ENCODE measurements at regions not wholly inside any gene's neighbourhood (a gene's known extent, or its start where the extent isn't known, plus 50 kb on each side); places are given as distances from the start of the nearest gene placed in this dataset.

- no peak for DNase-seq
These were observed 297.9 kb upstream of the EDIL3 start for GRCh38 chr5:84682531-84682930.

- DNase-seq = no peak
These were observed 296.2 kb upstream of the EDIL3 start for GRCh38 chr5:84680908-84681307.

DNA sequence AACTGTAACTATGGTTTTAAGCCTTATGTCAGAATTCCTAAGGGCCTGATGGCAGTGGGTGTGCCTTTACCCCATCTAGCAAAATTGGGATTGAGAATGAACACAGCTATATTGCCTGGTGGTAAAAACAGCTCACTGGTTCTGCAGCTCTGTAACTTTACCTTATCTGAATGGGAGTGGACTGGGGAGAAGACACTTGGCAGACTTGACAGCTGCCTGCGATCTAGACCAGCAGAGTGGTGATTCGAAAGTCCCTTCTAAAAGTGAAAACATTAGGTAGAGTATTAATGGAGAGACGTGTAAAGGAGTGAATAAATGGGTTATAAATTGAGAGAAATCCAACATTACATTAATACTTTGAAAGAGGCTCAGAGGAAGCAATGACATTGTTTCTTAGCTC is 289.1 kb upstream of the EDIL3 start:
- DNase-seq = no peak

DNA sequence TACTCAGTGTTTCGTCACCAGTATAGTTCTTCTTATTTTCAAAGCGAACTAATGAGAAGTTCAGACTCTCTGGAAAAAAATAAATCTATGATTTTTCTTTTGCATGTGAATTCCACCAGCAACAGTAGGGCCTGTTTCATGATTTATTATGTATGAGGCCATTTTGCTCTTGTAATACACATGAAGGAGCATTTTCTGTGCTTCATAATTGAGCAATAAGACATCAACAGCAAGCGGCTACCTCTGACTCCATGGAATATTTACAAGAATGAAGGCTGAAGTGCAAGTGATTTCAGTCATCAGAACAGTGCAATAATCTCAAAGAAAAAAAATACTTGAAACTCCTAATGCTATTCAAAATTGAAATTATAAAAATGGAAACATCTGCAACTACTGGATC is 282.9 kb upstream of the EDIL3 start:
- DNase-seq = no peak

- DNase-seq = no peak
These were observed 265.7 kb upstream of the EDIL3 start for GRCh38 chr5:84650429-84650828.

GRCh38 chr5:84647581-84647980 is 262.9 kb upstream of the EDIL3 start:
- no peak for DNase-seq

DNA sequence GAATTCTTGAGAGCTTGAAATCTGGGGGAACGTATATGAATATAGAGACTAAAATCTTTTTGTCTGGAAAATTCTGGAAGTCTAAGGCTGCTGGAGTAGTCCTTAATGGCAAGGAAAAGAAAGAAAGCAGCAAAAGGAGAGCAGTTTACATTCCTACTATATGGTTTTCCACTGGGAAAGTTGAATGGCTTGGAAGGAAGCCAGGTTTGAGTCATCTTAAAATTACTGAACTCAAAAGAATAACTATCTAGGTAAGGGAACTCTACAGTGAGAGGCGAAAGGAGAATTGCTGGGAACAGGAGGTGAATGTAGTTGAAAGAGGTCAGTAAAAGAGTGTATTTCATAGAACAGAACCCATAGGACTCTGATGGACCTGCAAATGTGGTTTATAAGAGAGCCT is 258.1 kb upstream of the EDIL3 start:
- DNase-seq = no peak

- no peak for DNase-seq
These were observed 257.6 kb upstream of the EDIL3 start for GRCh38 chr5:84642324-84642723.

GRCh38 chr5:84637662-84638375 is 253.1 kb upstream of the EDIL3 start:
- no peak for DNase-seq

- DNase-seq = no peak
These were observed 250.8 kb upstream of the EDIL3 start for GRCh38 chr5:84635235-84636055.

DNA sequence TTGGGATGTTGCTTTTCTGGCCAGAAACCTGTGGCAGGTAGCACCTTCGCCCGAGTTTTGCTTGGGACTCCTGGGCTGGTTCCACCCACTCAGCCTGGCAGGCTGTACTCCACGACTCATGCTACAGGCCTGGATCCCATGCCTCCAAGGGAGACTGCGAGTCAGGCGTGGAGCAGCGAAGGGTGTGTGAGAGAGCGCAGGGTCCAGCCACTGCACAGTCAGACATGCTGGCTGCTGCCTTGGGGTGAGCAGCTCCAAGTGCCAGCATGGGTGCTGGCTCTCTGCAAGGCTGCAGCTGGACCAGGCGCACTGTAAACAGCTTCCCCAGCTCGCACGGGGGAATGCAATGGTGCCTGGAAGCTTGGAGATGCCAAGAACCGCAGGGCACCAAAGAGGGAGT is 249.6 kb upstream of the EDIL3 start:
- DNase-seq = no peak

- no peak for DNase-seq
These were observed 247.7 kb upstream of the EDIL3 start for GRCh38 chr5:84632418-84632817.

- no peak for DNase-seq
These were observed 244.2 kb upstream of the EDIL3 start for GRCh38 chr5:84628918-84629317.

DNA sequence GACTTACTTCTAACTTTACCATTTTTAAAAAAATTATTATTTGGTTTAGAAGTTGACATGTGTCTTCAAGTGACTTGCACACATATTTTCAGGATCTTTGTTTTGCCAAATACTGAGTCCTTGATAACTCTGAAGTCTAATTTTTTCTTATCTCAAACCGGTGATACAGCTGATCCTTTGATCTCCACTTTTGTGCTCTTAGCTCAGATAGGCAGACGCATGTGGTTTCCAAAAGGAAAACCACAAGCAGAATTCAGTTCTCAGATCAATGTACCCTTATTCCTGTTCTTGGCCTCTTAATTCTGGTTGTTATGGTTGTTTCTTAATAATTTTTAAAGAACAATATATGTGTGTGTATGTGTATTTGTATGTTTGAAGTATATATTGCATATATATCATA is 238.3 kb upstream of the EDIL3 start:
- DNase-seq = no peak

- no peak for DNase-seq
These were observed 237.8 kb upstream of the EDIL3 start for GRCh38 chr5:84622461-84622860.

DNA sequence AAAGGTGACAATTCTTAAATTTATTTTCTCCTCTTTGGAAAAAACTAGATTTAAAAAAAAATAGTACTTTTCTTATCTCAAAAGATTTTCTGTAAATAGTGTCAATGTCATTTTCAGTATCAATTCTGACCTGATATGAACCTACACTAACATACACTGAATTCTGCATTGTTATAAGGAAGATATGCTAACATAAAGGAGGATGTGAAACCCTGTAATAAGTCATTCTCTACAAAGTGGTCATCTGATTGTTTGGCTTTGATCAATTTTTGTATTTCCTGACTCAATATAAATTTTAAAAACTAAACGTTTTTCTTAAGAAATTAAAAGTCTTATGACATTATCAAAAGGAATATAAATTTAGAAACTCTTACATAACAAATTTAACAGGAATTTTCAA is 233.6 kb upstream of the EDIL3 start:
- no peak for DNase-seq

DNA sequence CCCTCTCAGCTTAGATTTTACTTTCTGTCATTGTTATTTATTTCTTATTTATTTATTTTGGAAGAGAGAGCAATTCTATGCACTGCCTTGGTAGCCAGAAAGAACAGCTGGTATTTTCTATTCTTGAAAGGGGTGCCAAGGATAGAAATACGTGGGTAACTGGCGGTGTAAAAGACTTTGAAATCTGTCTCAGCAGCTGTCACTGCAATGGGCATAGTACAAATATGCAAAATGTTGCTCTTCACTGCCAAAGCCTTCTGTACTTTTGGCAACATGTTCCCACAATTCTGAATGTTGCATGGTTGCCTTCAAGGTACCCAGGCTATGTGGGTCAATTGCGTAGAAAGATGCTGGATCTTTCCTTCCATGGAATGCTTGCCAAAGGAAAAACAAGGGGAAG is 230.2 kb upstream of the EDIL3 start:
- no peak for DNase-seq

GRCh38 chr5:84606784-84607183 is 222.1 kb upstream of the EDIL3 start:
- no peak for DNase-seq

GRCh38 chr5:84605241-84605640 is 220.6 kb upstream of the EDIL3 start:
- no peak for DNase-seq

GRCh38 chr5:84603568-84604185 is 219.0 kb upstream of the EDIL3 start:
- no peak for DNase-seq

GRCh38 chr5:84602371-84602771 is 217.7 kb upstream of the EDIL3 start:
- DNase-seq = no peak

DNA sequence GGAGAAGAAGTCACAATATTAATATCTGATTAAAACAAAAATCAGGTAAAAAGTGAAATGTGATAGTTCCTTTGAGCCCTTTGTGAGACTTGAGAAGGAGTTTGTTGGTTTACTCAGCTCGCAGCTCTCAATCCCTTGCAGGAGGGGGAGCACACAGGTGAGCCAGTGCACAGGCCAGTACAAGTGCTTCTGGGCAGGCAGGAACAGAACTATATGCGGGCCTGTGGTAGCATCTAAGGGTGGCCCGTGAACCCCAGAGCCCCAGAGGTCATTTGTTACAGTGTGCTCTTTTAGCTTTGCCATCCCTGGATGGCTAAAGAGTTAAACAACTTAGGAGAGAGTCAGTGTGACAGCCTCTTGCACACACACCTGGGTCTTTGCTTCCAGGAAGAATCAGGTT is 215.3 kb upstream of the EDIL3 start:
- no peak for DNase-seq

DNA sequence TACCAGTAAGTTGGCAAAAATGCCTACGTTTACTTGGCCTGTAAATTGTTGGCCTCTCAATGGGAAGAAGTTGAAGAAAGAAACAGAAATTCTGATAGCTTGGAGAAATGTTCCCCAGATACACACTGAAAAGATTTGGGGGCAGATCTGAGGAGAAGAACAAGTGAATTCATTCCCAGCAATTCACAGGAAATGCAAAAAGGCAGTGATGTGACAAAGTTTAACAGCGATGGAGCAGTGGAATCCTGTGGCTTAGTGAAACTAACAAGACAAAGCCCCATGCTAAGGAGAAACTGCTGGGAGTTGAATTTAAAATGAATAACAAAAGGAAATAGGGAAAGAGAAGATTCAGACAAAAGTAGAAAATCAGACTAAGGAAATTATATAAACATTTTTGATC is 213.2 kb upstream of the EDIL3 start:
- no peak for DNase-seq

GRCh38 chr5:84590629-84591028 is 205.9 kb upstream of the EDIL3 start:
- no peak for DNase-seq
